Ovary (tissue), 3 donors: ENCODE measurements at regions not wholly inside any gene's neighbourhood (a gene's known extent, or its start where the extent isn't known, plus 50 kb on each side); places are given as distances from the start of the nearest gene placed in this dataset.

ENCODE experiments used
- CTCF ChIP-seq, 3 donors: fragments of 450-650 bp in 2 of 3; fragments of 200-600 bp in 1 of 3; IDR thresholded peaks; one replicate each; pipeline versions ENCODE4 v1.5.1 to v1.8.0; 2016 to 2022; ENCODE audit warnings: antibody characterized with exemption in 3 of 3, mild to moderate bottlenecking in 1 of 3
- EP300 ChIP-seq: sonication (generic); formaldehyde crosslinking; IDR thresholded peaks from one replicate; pipeline ENCODE4 v1.6.1; 2017; ENCODE audit warnings: antibody characterized with exemption
- donor health status: DM: no; HTN: no; CAD: no.

GRCh38 chr15:72851586-72851985 is 68.0 kb upstream of the ADPGK start:
- no peak for TF ChIP-seq CTCF (IDR thresholded peaks at IDR 0.05)
- TF ChIP-seq EP300, result no peak
